ENCODE measurements at regions not wholly inside any gene's neighbourhood (a gene's known extent, or its start where the extent isn't known, plus 50 kb on each side); places are given as distances from the start of the nearest gene placed in this dataset.

DNA sequence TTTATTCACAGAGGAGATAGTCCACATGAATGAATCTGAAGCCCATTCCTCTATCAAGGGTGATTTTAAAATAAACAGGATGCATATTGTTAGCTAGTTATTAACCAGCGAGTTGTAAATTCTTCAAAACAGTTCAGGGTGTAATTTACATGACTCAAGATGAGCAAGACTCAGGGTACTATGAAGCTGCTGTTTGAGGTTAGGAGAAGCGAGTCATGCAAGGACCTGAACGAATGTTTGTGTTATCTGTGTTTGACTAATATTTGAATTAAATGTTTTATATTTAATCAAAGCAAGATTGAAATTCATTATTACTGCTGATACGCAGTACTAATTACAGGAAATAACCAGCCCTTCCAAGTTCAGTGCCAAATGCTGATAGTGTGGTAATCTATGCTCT lies 191.1 kb downstream of the SAMD5 start:
- DNase-seq (ENCODE audit: low read depth), result no peak
- TF ChIP-seq, protein P1, sequence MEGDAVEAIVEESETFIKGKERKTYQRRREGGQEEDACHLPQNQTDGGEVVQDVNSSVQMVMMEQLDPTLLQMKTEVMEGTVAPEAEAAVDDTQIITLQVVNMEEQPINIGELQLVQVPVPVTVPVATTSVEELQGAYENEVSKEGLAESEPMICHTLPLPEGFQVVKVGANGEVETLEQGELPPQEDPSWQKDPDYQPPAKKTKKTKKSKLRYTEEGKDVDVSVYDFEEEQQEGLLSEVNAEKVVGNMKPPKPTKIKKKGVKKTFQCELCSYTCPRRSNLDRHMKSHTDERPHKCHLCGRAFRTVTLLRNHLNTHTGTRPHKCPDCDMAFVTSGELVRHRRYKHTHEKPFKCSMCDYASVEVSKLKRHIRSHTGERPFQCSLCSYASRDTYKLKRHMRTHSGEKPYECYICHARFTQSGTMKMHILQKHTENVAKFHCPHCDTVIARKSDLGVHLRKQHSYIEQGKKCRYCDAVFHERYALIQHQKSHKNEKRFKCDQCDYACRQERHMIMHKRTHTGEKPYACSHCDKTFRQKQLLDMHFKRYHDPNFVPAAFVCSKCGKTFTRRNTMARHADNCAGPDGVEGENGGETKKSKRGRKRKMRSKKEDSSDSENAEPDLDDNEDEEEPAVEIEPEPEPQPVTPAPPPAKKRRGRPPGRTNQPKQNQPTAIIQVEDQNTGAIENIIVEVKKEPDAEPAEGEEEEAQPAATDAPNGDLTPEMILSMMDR (IDR thresholded peaks at IDR 0.05; ENCODE audit: low read depth, low read length, missing control alignments), result no peak

GRCh38 chr6:147700436-147701209 lies 192.1 kb downstream of the SAMD5 start:
- DNase-seq (ENCODE audit: low read depth), result no peak
- TF ChIP-seq, protein P1 (IDR thresholded peaks at IDR 0.05; ENCODE audit: low read depth, low read length, missing control alignments), result no peak
- H3K4me3 ChIP-seq (ENCODE audit: low read depth, low read length), result no peak overlapping the region

More for the DNA sequence above, 191.1 kb downstream of the SAMD5 start:
- H3K4me3 ChIP-seq (ENCODE audit: low read depth, low read length), result no peak overlapping the region

DNA sequence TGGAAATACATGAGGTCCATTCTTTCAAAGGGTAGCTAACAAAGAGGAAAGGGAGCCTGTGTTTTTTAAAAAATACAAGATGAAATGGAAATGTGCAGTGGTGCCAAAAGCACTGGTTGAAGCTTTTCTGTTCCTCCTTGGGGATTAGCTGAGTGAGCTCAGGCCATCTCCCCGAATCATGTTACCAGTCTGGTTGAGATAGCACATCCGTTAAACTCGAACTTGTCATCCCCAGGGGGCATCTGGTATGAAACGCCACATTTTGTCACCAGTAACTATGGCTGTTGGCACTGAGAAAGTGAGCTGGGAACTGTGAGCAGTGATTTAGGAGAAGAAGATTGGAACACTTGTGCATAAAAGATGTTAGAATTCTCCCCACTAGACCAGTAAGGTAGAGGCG lies 196.2 kb downstream of the SAMD5 start:
- DNase-seq (ENCODE audit: low read depth), result no peak

DNA sequence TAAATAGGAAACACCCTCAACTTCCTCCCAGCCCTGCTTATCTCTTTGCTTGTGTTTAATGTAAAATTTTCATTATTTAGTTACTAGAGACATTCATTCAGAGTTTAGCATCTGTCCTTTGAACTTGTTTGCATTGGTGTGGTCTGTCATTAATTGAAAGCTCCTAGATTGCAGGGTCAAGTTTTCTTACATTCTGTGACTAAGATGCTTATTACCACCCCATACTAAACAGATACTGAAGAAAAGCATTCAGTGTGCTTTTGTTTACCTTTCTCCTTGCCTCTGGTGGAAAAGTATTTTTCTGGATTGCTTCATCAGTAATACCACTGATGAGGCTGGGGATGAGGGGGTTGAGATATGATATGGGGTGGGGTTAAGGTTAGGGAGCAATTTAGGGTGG lies 199.0 kb downstream of the SAMD5 start:
- no peak for DNase-seq (ENCODE audit: low read depth)
- TF ChIP-seq, protein P1 (IDR thresholded peaks at IDR 0.05; ENCODE audit: low read depth, low read length, missing control alignments), result no peak
- no peak overlapping the region for H3K4me3 ChIP-seq (ENCODE audit: low read depth, low read length)

More for the DNA sequence above, 196.2 kb downstream of the SAMD5 start:
- TF ChIP-seq, protein P1 (IDR thresholded peaks at IDR 0.05; ENCODE audit: low read depth, low read length, missing control alignments), result no peak
- no peak overlapping the region for H3K4me3 ChIP-seq (ENCODE audit: low read depth, low read length)

- TF ChIP-seq, protein P1 (IDR thresholded peaks at IDR 0.05; ENCODE audit: low read depth, low read length, missing control alignments), result no peak
- no peak overlapping the region for H3K4me3 ChIP-seq (ENCODE audit: low read depth, low read length)
- no peak for DNase-seq (ENCODE audit: low read depth)
These were observed 199.7 kb downstream of the SAMD5 start for GRCh38 chr6:147708170-147708569.

DNA sequence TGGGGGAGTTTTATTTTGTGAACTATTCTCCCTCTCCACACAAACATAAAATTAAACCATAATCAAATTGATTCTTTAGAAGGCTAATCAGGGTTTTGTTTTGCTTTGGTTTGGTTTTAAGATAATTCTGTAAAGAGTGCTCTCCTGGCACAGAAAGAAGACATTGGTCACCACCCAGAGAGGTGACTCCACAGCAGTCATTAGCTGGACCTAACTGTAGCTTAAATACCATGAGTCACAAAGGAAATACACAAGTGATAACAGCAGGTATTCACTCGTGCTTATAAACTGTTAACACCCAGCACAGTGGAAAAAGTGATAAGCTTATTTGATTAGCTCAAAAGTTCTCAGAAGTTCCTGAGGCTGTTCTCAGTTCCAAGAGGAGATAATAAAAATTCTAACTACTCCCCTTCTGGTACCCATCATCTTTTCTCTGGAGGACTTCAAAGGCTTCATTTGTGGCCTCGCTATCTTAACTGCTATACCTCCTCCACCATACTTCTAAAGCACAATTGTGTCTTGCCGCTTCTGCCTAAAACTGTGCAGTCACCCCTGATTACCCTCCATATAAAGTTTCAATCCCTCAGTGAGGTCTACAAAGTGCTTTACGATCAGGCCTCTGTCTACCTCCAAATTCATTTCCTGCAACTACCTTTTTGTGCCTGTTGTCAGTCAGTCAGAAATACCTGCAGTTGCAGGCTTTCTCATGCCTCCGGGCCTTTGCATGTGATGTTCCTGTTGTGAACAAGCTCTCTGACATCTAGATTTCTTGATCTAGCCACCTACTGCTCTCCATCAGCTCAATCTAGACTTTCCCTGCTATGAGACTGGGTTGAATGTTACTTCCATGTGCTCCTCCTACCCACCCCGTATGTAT lies 201.1 kb downstream of the SAMD5 start:
- no peak for DNase-seq (ENCODE audit: low read depth)
- no peak overlapping the region for H3K4me3 ChIP-seq (ENCODE audit: low read depth, low read length)
- TF ChIP-seq, protein P1 (IDR thresholded peaks at IDR 0.05; ENCODE audit: low read depth, low read length, missing control alignments), result no peak

Data from GM12864 (cell line).